ENCODE measurements at regions not wholly inside any gene's neighbourhood (a gene's known extent, or its start where the extent isn't known, plus 50 kb on each side); places are given as distances from the start of the nearest gene placed in this dataset.

GRCh38 chr5:136677217-136677616 lies 311.9 kb upstream of the TRPC7 start:
- Histone ChIP-seq H2AK5ac (ENCODE audit: low read depth, low read length) (no peak overlapping the region), H3K4me3 (ENCODE audit: insufficient read depth, low read depth, low read length) (no peak overlapping the region), H3K14ac (replicated peaks; ENCODE audit: low read depth, low read length) (no peak overlapping the region), H3K23ac (ENCODE audit: low read depth, low read length) (no peak overlapping the region), H3K9ac (ENCODE audit: low read depth, low read length) (no peak overlapping the region), H2AFZ (replicated peaks; ENCODE audit: low read length, poor library complexity) (no peak overlapping the region), H3K27ac (ENCODE audit: insufficient read depth, low read length) (no peak overlapping the region), H3K9me1 (ENCODE audit: insufficient read depth, low read length) (no peaks in the 10 kb centered on the region), H3K56ac (ENCODE audit: extremely low read depth, insufficient read depth, low read length) (no peak overlapping the region), H3K18ac (ENCODE audit: low read depth, low read length) (no peak overlapping the region), H2BK20ac (ENCODE audit: low read depth, low read length) (no peak overlapping the region), H4K91ac (ENCODE audit: insufficient read depth, low read depth, low read length) (no peak overlapping the region), H2BK120ac (ENCODE audit: low read depth, low read length) (no peak overlapping the region), H4K8ac (ENCODE audit: low read depth in 2 of 2, low read length in 2 of 2) (no peak overlapping the region), H2BK15ac (ENCODE audit: low read depth, low read length) (no peak overlapping the region), H2BK5ac (ENCODE audit: low read depth, low read length, poor library complexity, severe bottlenecking) (no peak overlapping the region), H3K4me1 (ENCODE audit: control insufficient read depth, insufficient read depth, low read length) (no peaks in the 10 kb centered on the region), H4K5ac (ENCODE audit: low read depth, low read length) (no peak overlapping the region), H3K4me2 (ENCODE audit: low read depth, low read length) (no peak overlapping the region), H3K36me3 (ENCODE audit: control insufficient read depth, insufficient read depth, low read length) (no peaks in the 10 kb centered on the region), H3K79me1 (ENCODE audit: low read depth in 1 of 2, low read length in 2 of 2) (no peaks in the 10 kb centered on the region), H3K9me3 (ENCODE audit: control insufficient read depth, insufficient read depth, low read length) (peaks cover 2% of the 10 kb centered on the region; the same call in 1 of the 2 replicates), H2AK9ac (replicated peaks; ENCODE audit: low read depth, low read length, poor library complexity) (no peak overlapping the region), H3K27me3 (ENCODE audit: control insufficient read depth, insufficient read depth, low read length) (no peaks in the 10 kb centered on the region), H3K4ac (ENCODE audit: low read depth, low read length) (no peak overlapping the region), H4K20me1 (ENCODE audit: insufficient read depth, low read length) (no peaks in the 10 kb centered on the region)
- dilution Hi-C loops (cut with HindIII; ENCODE audit: low sequenced_read_pairs, unreplicated experiment) = no loop called here
- in situ Hi-C loops (cut with MboI; ENCODE audit: low sequenced_read_pairs) = no loop called here
- no TSS peak for BruUV-seq (replicated peaks)
- peak; percentile 41 for DNase-seq
- peak; percentile 86 for ATAC-seq (ENCODE audit: low read depth)
- WGBS, 2 experiments (ENCODE audit: extremely low coverage in 2 of 2, insufficient read length in 1 of 2) = no CpG with 5 or more reads among the region's 3 CpGs
- CTCF ChIA-PET = no interaction called here
- TF ChIP-seq CEBPB (IDR thresholded peaks at IDR 0.05; ENCODE audit: low read depth, low read length) = peak; percentile 69; the same call in 1 of the 2 replicates
- no peak for TF ChIP-seq BHLHE40 (IDR thresholded peaks at IDR 0.05; ENCODE audit: low read depth, low read length)
- no peak for TF ChIP-seq ELK1 (IDR thresholded peaks at IDR 0.05; ENCODE audit: borderline replicate concordance, low read depth, low read length)
- TF ChIP-seq POLR2A (IDR thresholded peaks at IDR 0.05; ENCODE audit: low read depth, low read length) = no peak
- POLR2A ChIA-PET (ENCODE audit: unreplicated experiment) = no interaction called here
- intact Hi-C loops (cut with micrococcal nuclease) = no loop called here

All from IMR-90 (cell line).